ENCODE measurements at regions not wholly inside any gene's neighbourhood (a gene's known extent, or its start where the extent isn't known, plus 50 kb on each side); places are given as distances from the start of the nearest gene placed in this dataset.

DNA sequence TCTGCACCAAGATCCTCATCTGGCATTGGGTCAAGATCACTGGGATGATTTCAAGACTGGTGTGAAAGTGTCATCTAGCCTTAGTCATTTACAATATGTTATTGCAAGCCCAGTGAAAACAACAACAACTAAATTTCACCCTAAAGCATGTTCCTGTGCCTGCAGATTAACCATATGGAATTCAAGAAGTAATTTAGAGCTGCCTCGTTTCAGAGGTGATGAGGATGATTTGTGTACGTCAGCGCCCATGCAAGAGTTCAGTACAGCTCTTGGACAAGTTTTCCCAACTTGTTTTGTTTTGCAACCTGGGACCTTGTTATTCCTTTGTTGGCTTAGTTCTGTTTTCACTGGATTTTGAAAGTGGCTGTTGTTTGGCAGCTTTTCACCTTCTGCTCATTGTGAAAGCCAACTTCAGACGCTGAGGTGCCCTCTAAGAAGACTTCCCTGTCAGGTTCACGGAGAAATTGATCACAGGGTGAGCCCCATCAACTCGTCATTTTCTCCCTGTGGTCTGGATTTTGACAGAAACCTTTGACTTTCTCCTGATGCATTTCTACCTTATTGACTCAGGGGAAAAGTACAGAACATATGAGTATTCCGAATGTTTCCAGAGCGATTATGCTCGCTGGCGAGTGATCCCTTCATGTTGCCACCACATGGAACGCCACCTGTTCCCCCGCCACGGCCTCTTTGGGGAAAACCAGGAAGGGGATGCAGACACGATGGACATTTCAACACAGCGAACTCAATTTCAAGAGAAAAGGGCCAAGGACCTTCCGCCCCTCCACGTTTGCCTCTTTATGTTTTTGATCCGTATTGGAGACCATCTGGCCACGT lies 85.6 kb downstream of the FOXL1 start:
- DNase-seq (ENCODE audit: insufficient read length, low spot score) = no peak
- FAIRE-seq = peak; percentile 52

DNA sequence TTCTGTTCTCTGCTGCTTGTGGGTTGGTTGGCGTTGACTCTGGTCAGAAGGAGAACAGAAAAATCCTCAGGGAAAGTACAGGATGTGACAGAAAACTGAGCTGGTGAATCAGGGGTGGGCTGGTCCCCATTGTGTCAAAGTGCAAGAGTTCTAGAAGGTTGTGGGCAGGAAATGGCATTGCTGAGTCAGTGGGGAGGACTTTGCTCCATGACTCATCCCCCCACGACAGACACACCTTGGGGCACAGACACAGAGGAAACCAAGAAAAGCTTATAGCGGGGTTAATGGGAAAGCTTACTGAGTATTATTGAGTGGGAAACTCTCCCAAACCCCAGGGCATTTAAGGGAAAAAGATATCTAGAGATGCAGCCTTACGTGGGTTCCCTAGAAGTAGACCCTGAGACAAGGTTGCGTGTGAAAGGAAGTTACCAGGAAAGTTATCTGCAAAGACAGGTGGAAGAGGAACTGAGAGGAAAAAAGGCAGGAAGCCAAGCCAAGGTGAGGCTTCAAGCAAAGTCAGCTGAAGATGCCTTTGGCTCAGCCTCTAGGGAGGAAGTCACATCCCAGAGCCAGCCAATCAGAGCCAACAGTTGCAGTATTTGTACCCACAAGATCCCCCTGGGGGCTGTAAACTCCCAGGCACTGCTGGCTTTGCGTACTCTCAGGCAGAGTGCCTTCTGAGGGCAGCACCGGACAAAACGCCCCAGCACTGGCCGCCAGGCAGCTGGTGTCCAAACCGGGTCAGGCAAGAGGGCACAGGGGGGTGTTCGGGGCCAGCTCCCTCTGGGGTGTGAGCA lies 86.4 kb downstream of the FOXL1 start:
- DNase-seq (ENCODE audit: insufficient read length, low spot score) = peak; percentile 81
- peak; percentile 73 for FAIRE-seq

- DNase-seq (ENCODE audit: insufficient read length, low spot score) (no peak), FAIRE-seq (no peak)
Measured at GRCh38 chr16:86665319-86665675, 86.9 kb downstream of the FOXL1 start.

GRCh38 chr16:86665929-86666328 lies 87.6 kb downstream of the FOXL1 start:
- DNase-seq (ENCODE audit: insufficient read length, low spot score) = no peak
- FAIRE-seq = no peak

- FAIRE-seq = no peak
- DNase-seq (ENCODE audit: insufficient read length, low spot score) = no peak
Measured at GRCh38 chr16:86667035-86667434, 88.7 kb downstream of the FOXL1 start.

- DNase-seq (ENCODE audit: insufficient read length, low spot score) (no peak), FAIRE-seq (no peak)
Measured at GRCh38 chr16:86668136-86668910, 90.0 kb downstream of the FOXL1 start.

DNA sequence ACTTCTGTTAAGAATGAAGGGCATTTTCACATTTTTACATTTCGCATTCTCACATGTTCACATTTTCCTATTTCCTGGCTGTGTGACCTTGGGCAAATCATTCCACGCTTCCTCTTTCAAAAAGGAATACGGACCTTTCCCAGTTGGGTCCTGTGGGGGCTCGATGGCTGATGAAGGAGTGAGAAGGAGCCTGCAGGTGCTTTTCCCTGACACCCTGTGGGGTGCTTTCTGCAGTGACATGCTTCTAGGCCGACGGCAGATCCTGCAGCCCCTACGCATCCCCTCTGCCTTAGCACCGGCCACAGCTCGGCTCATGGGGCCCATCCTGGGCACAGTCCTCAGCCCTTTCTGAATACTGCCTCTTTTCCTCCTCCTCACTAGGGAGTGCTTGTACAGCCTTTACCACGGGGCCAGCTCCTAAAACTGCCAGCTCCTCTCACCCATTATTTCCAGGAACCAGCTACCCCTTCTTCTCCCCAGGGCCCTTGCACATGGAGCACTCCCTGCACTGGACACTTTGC lies 91.0 kb downstream of the FOXL1 start:
- DNase-seq (ENCODE audit: insufficient read length, low spot score) (no peak), FAIRE-seq (no peak)

DNA sequence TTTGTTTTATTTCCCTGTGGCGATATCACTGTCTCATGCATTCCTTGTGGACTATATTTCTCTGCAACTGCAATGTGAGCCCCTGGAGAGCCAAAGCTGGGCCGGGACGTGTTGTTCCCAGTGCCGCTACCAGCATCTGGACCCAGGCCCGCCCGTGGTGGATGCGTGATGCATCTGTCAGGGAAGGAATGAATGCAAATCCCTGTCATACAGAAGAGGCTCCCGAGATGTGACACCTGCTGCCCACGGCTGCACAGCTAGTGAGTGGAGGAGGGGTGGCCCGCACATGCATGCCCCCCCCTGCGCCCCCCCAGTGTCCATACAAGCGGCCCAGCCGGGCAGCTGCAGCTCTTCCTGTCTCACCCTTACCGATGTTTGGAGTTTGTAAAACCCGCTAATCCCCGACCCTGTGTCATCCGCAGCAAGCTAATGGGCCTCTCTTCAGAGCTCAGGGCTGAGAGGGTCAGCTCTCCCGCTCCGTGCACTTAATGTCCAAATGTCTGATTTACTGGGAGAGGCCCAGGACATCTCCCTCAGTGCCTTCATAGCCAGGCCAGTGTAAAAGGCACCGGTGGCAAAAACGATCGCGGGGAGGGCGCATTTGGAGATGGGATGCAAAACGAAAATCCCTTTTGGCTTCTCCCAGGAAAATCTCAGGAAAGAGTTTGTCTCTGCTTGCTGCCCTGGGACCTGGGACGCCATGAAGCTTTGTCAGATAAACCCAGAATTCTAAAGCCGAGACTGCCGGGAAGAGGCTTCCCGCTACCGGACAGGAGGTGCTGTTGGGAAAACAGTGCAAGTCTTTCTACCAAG lies 91.8 kb downstream of the FOXL1 start:
- FAIRE-seq (no peak), DNase-seq (ENCODE audit: insufficient read length, low spot score) (no peak)

DNA sequence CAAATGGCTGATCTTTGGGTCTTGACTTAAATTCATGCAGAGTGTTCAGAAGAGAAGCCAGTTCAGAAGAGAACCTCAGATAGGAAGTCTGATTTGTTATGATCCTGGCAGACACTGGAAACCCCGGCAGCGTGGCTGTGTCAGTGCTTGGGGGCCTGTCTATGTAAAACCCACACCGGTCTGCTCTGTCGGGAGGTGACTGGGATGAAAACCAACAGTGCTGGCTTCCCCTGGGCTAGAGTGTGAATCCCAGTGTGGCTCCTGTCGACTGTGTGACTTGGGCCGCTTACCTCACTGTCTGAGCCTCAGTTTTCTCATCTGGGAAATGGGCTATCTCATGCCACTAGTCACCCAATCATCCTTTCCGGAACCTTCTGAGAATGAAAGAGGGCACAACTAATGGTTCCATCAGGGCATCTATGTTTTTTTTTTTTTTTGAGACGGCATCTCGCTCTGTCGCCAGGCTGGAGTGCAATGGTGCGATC lies 92.4 kb downstream of the FOXL1 start:
- no peak for FAIRE-seq
- DNase-seq (ENCODE audit: insufficient read length, low spot score) = no peak

DNA sequence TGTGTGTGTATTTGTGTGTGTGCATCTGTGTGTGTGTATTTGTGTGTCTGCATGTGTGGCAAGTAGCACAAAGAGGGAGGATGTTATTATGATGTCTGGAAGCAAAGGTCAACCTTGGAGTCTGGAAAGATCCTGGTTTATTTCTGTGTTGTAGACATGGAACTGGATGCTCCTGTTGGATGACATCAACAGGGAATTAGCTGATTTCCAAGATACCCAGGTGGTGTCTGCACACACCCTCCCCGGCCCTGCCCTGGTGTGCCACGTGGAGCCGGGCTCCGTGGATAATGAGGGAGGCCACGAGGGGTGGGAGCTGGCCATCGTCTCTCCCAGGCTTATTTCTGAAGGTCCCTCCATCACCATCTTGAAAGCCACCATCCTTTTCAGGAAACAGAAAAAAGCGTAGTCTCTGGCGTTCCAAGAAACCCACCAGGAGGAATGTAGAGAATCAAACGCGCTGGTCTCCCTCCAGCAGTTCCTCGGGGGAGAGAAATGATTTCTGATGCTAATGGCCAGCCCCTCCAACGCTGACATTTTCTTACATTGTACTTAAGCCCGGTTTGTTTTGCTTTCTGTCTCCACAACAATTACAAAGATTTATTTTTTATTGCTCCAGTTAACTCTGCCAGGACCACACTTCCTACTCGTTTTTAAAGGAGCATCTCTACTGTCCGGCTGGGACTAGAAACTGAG lies 93.3 kb downstream of the FOXL1 start:
- peak; percentile 95 for FAIRE-seq
- no peak for DNase-seq (ENCODE audit: insufficient read length, low spot score)

GRCh38 chr16:86672179-86672863 lies 94.0 kb downstream of the FOXL1 start:
- no peak for DNase-seq (ENCODE audit: insufficient read length, low spot score)
- peak; percentile 57 for FAIRE-seq

DNA sequence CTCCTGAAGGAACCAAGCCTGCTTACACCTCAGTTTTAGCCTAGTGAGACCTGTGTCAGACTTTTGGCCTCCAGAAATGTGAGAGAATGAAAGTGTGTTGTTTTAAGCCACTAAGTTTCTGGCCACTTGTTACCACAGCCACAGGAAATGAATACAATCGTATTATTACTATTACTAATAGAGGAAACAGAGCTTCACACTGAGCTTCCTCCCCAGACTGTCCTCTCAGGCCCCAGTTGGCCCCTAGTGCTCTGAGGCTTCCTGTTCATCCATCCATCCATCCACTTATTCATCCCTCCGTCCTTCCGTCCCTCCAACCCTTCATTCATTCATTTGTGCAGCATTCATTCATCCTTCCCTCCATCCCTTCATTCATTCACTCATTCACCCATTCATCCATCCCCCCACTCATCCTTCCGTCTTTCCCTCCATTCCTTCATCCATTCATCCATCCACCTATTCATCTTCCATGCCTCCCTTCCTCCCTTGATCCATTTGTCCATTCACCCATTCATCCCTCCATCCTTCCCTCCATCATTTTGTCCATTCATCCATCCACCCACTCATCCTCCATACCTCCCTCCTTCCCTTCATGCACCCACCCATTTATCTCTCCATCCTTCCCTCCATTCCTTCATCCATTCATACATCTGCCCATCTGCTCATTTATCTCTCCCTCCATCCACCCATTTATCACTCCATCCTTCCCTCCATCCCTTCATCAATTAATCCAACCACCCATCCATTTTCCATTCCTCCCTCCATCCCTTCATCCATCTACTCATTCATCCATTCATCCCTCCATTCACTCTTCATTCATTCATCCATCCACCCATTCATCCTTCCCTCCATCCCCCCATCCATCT lies 95.0 kb downstream of the FOXL1 start:
- DNase-seq (ENCODE audit: insufficient read length, low spot score) (no peak), FAIRE-seq (peak; percentile 81)

DNA sequence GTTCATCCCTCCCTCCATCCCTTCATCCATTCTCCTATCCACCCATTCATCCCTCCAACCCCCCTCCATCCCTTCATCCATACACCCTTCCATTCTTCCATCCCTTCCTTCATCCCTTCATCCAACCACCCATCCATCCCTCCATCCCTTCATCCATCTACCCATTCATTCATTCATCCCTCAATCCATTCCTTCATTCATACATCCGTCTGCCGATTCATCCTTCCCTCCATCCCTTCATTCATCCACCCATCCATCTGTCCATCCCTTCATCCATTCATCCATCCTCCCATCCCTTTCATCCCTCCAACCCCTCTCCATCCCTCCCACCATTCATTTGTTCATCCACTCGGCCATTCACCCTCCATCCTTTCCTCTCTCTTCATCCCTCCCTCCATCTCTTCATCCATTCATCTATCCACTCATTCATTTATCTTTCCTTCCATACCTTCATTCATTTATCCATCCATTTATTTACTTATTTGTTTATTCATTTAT lies 95.7 kb downstream of the FOXL1 start:
- DNase-seq (ENCODE audit: insufficient read length, low spot score) (no peak), FAIRE-seq (peak; percentile 42)

DNA sequence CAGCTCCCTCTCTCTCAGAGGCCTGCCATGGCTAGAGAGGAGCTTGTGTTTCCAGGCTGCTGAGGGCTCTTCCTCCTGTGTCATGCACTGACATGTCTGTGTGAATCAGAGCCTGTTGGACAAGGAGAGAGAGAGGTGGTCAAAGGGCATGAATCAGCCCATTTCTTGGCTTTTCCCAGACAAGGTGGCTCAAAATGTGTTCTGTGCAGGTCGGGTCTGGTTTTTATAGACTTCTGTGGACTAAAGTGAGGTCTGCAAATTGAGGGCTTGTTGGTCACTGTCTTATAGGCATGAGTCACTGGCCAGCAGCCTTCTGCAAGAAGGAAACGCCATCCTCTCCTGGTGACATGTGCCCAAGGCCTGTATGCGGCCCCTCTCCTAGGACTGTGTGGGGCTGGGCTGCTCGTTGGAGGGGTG lies 97.9 kb downstream of the FOXL1 start:
- DNase-seq (ENCODE audit: insufficient read length, low spot score) = no peak

GRCh38 chr16:86679490-86679889 lies 101.1 kb downstream of the FOXL1 start:
- peak; percentile 48 for FAIRE-seq
- no peak for DNase-seq (ENCODE audit: insufficient read length, low spot score)

More for the DNA sequence above, 97.9 kb downstream of the FOXL1 start:
- FAIRE-seq = peak; percentile 67

DNA sequence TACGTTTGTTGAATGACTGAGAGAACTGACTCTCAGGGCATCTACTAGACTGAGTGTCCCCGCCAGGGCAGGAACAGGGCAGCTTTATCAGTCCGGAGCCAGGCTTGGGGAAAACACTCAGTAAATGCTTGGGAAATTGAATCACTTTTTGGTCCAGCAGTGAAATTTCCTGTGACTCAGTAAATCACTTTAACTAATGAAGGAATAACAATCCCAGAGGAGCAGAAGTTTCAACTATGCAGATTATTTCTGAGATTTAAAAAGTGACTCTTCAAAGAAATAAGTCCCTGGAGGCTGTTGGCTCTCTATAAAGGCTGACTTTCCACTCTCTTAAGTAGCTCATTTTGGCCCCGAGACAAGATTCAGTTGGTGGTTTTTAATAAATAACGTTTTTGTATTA lies 101.8 kb downstream of the FOXL1 start:
- DNase-seq (ENCODE audit: insufficient read length, low spot score) (peak; percentile 46), FAIRE-seq (peak; percentile 51)

DNA sequence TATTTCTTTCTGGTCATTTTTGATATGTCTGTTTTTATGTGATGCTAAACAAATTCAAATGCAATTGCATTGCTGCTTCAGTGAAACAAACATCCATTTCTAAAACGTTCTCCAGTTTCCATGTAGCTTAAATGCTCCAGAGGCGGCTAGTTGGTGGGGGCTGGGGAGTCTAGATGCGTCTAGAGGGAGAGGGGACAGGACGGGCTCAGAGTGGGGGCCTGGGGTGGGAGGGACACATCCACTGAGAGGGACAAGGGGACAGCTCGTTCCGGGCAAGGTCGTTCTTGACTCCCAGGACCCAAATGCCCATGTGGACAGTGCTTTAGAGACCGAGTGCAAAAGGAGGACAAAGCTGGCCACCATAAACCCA lies 102.3 kb downstream of the FOXL1 start:
- no peak for DNase-seq (ENCODE audit: insufficient read length, low spot score)
- FAIRE-seq = peak; percentile 38

Data from HTR-8/SVneo (cell line).